Lower lobe of right lung (tissue), 2 donors: ENCODE measurements at regions not wholly inside any gene's neighbourhood (a gene's known extent, or its start where the extent isn't known, plus 50 kb on each side); places are given as distances from the start of the nearest gene placed in this dataset.

Source experiments
- ATAC-seq, 2 donors: fragments of 200-7000 bp; cut with Tn5 transposase; one replicate each; pipeline ENCODE4 v1.9.1; 2020 to 2022; ENCODE audit warnings: mild to moderate bottlenecking in 2 of 2, moderate library complexity in 2 of 2
- DNase-seq: peaks from one replicate; pipeline ENCODE4 v3.0.0-alpha.2; 2020
- H3K27ac ChIP-seq: fragments of 200-600 bp; one replicate; pipeline ENCODE4 v1.8.0; 2022
- H3K27me3 ChIP-seq: fragments of 200-600 bp; one replicate; pipeline ENCODE4 v1.8.0; 2022; ENCODE audit warnings: low read depth
- H3K36me3 ChIP-seq: fragments of 200-600 bp; one replicate; pipeline ENCODE4 v1.8.0; 2022; ENCODE audit warnings: mild to moderate bottlenecking
- H3K4me1 ChIP-seq: fragments of 200-600 bp; one replicate; pipeline ENCODE4 v1.8.0; 2022
- H3K4me3 ChIP-seq: fragments of 200-600 bp; one replicate; pipeline ENCODE4 v1.8.0; 2022; ENCODE audit warnings: mild to moderate bottlenecking
- H3K9me3 ChIP-seq: fragments of 200-600 bp; one replicate; pipeline ENCODE4 v1.8.0; 2022
- intact Hi-C: fragments of 100-400 bp; cut with DNase I; formaldehyde crosslinking; loops from one replicate; pipeline ENCODE4 v1.11.0; 2022
- TF ChIP-seq, protein P1 (sequence below): fragments of 200-600 bp; IDR thresholded peaks from one replicate; pipeline ENCODE4 v1.8.0; 2022; ENCODE audit warnings: antibody characterized with exemption, mild to moderate bottlenecking
- donor health status: DM: no; HTN: yes; CAD: no; lungs with severe emphysema.

GRCh38 chr3:11944052-11944673 lies 60.0 kb upstream of the SYN2 start:
- ATAC-seq (peak; percentile 49 to 69), DNase-seq (no peak)
- Histone ChIP-seq H3K27ac (no peak overlapping the region), H3K4me3 (no peak overlapping the region), H3K27me3 (no peaks in the 10 kb centered on the region), H3K4me1 (no peaks in the 10 kb centered on the region), H3K36me3 (no peaks in the 10 kb centered on the region), H3K9me3 (no peaks in the 10 kb centered on the region)
- TF ChIP-seq, protein P1, sequence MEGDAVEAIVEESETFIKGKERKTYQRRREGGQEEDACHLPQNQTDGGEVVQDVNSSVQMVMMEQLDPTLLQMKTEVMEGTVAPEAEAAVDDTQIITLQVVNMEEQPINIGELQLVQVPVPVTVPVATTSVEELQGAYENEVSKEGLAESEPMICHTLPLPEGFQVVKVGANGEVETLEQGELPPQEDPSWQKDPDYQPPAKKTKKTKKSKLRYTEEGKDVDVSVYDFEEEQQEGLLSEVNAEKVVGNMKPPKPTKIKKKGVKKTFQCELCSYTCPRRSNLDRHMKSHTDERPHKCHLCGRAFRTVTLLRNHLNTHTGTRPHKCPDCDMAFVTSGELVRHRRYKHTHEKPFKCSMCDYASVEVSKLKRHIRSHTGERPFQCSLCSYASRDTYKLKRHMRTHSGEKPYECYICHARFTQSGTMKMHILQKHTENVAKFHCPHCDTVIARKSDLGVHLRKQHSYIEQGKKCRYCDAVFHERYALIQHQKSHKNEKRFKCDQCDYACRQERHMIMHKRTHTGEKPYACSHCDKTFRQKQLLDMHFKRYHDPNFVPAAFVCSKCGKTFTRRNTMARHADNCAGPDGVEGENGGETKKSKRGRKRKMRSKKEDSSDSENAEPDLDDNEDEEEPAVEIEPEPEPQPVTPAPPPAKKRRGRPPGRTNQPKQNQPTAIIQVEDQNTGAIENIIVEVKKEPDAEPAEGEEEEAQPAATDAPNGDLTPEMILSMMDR: peak; percentile 63
- intact Hi-C loops: no loop called here

GRCh38 chr3:11948331-11948730 lies 55.9 kb upstream of the SYN2 start:
- Histone ChIP-seq H3K27ac (no peak overlapping the region), H3K4me3 (no peak overlapping the region), H3K27me3 (no peaks in the 10 kb centered on the region), H3K36me3 (no peaks in the 10 kb centered on the region), H3K9me3 (no peaks in the 10 kb centered on the region), H3K4me1 (no peaks in the 10 kb centered on the region)
- TF ChIP-seq, protein P1: no peak
- no peak for ATAC-seq
- intact Hi-C loops: no loop called here
- DNase-seq: no peak

GRCh38 chr3:11948866-11949265 lies 55.3 kb upstream of the SYN2 start:
- no peak overlapping the region for H3K4me3 ChIP-seq
- no peak overlapping the region for H3K27ac ChIP-seq
- DNase-seq: no peak
- TF ChIP-seq, protein P1: no peak
- no peaks in the 10 kb centered on the region for H3K36me3 ChIP-seq
- no peaks in the 10 kb centered on the region for H3K4me1 ChIP-seq
- H3K9me3 ChIP-seq: no peaks in the 10 kb centered on the region
- no peak for ATAC-seq
- H3K27me3 ChIP-seq: no peaks in the 10 kb centered on the region
- intact Hi-C loops: no loop called here

DNA sequence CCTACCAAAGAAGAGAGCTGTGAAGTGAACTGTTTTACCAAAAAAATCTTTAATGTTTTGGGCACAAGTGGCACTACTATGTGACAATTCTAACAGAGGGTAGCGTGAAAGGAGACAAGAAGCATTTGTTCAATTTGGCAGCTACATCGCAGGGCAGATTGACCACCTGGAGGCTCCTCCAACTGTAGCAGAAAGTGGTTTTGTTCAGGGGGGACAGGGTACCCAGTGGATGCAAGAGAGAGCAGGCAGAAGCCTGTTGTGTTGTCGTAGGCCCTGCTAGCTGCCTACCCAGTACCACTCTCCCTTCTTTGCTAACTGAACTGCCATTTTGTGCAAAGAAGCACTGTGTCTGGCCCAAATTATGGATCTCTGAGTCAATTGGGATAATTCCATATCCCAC lies 54.8 kb upstream of the SYN2 start:
- Histone ChIP-seq H3K27ac (no peak overlapping the region), H3K4me1 (no peaks in the 10 kb centered on the region), H3K36me3 (no peaks in the 10 kb centered on the region), H3K9me3 (no peaks in the 10 kb centered on the region), H3K4me3 (no peak overlapping the region), H3K27me3 (no peaks in the 10 kb centered on the region)
- no peak for DNase-seq
- TF ChIP-seq, protein P1: no peak
- intact Hi-C loops: no loop called here
- ATAC-seq: no peak

DNA sequence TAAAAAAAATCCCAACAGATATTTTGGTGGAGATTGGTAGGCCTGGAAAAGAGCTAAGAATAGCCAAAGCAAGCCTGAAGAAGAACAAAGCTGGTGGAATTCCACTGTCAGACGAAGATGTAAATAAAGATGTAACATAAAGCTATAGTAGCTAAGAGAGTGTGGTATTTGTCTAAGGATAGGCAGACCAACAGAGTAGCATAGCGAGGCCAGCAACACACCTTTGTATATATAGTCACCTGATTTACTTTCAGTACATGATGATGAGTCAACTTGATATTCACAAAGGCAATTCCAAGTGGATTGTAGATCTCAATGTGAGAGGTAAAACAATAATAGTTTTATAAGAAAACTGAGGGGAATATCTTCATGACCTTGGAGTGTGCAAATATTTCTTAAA lies 53.6 kb upstream of the SYN2 start:
- H3K27me3 ChIP-seq: no peaks in the 10 kb centered on the region
- H3K4me3 ChIP-seq: no peak overlapping the region
- no peaks in the 10 kb centered on the region for H3K9me3 ChIP-seq
- H3K4me1 ChIP-seq: no peaks in the 10 kb centered on the region
- no peak overlapping the region for H3K27ac ChIP-seq
- TF ChIP-seq, protein P1: no peak
- DNase-seq: no peak
- ATAC-seq: no peak
- intact Hi-C loops: no loop called here
- H3K36me3 ChIP-seq: no peaks in the 10 kb centered on the region
